ENCODE measurements at regions not wholly inside any gene's neighbourhood (a gene's known extent, or its start where the extent isn't known, plus 50 kb on each side); places are given as distances from the start of the nearest gene placed in this dataset.

DNA sequence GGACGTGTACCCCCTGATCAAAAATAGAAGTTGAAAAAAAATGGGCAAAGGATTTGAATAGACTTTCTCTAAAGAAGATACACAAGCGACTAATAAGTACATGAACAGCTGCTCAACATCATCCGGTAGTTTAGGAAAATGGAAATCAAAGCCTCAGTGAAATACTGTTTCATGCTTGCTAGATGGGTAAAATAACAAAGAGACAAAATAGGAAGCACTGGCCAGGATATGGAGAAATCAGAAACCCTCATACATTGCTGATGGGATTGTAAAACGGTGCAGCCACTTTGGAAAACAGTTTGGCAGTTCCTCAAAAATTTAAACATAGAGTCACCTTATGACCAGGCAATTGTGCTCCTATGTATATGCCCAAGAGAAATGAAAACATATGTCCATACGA, 65.0 kb upstream of the SUB1 start:
- TF ChIP-seq POLR2A (IDR thresholded peaks at IDR 0.05) (no peak), CTCF (IDR thresholded peaks at IDR 0.05) (no peak)
